Lung (tissue), 11 donors: ENCODE measurements at regions not wholly inside any gene's neighbourhood (a gene's known extent, or its start where the extent isn't known, plus 50 kb on each side); places are given as distances from the start of the nearest gene placed in this dataset.

Experiments
- ATAC-seq: fragments of 200-7000 bp; cut with Tn5 transposase; one replicate; pipeline ENCODE4 v1.9.1; 2020; ENCODE audit warnings: moderate number of reproducible peaks; ENCODE audit not compliant: insufficient read depth, low FRiP score
- DNase-seq, 3 donors: peaks; one replicate each; pipeline ENCODE4 v3.0.0-alpha.2; 2013 to 2017
- H3K27ac ChIP-seq, 2 donors: one replicate each; pipeline ENCODE4 v1.5.1; 2013; ENCODE audit warnings: mild to moderate bottlenecking in 2 of 2, moderate library complexity in 2 of 2, control low read depth in 1 of 2, inconsistent platforms in 1 of 2, low read depth in 1 of 2, low read length in 1 of 2
- H3K27me3 ChIP-seq, 3 donors: one replicate each; pipeline ENCODE4 v1.5.1; 2013; ENCODE audit warnings: low read length in 2 of 3; ENCODE audit not compliant: control insufficient read depth in 3 of 3, insufficient read depth in 3 of 3
- H3K36me3 ChIP-seq, 4 donors: one replicate each; pipeline ENCODE4 v1.5.1; 2013; ENCODE audit warnings: low read length in 4 of 4, mild to moderate bottlenecking in 1 of 4, moderate library complexity in 1 of 4; ENCODE audit not compliant: control insufficient read depth in 4 of 4, insufficient read depth in 4 of 4
- H3K4me1 ChIP-seq, 5 donors: one replicate each; pipeline ENCODE4 v1.5.1; 2013; ENCODE audit warnings: low read length in 5 of 5, mild to moderate bottlenecking in 2 of 5, moderate library complexity in 1 of 5; ENCODE audit not compliant: control insufficient read depth in 5 of 5, insufficient read depth in 5 of 5
- H3K4me3 ChIP-seq: one replicate; pipeline ENCODE4 v1.5.1; 2013; ENCODE audit warnings: mild to moderate bottlenecking, control low read depth, moderate library complexity
- H3K9ac ChIP-seq, 2 donors: one replicate each; pipeline ENCODE4 v1.5.1; 2013; ENCODE audit warnings: low read length in 2 of 2, control low read depth in 1 of 2; ENCODE audit not compliant: insufficient read depth in 1 of 2
- H3K9me3 ChIP-seq, 4 donors: one replicate each; pipeline ENCODE4 v1.5.1; 2013; ENCODE audit warnings: low read length in 3 of 4, mild to moderate bottlenecking in 1 of 4, moderate library complexity in 1 of 4; ENCODE audit not compliant: control insufficient read depth in 4 of 4, insufficient read depth in 3 of 4
- WGBS, 2 donors: extraction: QIAGEN DNeasy Blood & Tissue Kit; methylation state at CpG; one replicate each; pipeline ENCODE4 v1.1.7; 2013; 5-methylcytosine and 5-hydroxymethylcytosine counted together
- TF ChIP-seq, protein P1 (sequence below): IDR thresholded peaks from 2 replicates; pipeline ENCODE4 v1.5.1; 2012; ENCODE audit warnings: mild to moderate bottlenecking; ENCODE audit errors: control extremely low read depth, extremely low read depth
- donor health status: control.
- donor health status: control.
- donor health status: Bipolar disorder and iron deficiency.
- donor health status: healthy.
- donor health status: DM: yes; HTN: yes; CAD: no.

DNA sequence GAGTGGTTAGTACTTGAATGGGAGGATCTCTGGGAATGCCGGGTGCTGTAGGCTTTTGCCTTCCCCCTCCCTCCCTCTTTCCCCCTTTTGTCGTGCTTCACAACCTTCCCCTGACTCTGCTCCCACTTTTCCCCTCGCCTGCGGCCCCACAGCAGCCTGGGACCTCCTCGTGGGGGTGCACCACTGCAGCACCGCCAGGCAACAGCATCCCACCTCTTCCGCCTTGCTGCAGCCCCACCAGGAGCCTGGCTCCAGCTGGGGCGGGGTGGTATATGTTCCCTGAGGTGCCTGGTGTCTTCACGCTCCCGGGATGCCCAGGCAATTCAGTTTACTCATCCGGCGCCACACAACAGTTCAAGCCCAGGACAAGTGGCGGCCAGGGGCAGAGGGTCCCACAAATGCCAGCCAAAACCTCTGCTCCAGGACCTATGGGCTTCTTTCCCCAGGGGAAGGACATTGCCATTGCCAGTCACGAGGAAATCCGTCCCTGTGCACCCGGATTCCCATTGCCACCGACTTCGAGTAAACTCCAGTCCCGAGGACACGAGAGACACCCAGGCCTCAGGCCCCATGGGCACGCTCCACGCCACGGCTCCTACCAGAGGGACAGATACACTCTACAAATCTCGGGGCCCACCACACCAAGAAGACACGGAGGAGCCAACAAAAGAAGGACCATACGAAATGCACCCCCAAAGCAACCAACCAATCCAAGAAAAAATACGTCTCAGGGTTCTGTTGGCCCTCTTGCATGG is 181.7 kb downstream of the ALG10 start:
- peaks cover 0 to 6% (median 3%) of the 10 kb centered on the region in 4 donors for H3K9me3 ChIP-seq
- H3K4me1 ChIP-seq = no peaks in the 10 kb centered on the region
- no peaks in the 10 kb centered on the region for H3K36me3 ChIP-seq
- no peaks in the 10 kb centered on the region for H3K27me3 ChIP-seq
- no peak for ATAC-seq
- TF ChIP-seq, protein P1, sequence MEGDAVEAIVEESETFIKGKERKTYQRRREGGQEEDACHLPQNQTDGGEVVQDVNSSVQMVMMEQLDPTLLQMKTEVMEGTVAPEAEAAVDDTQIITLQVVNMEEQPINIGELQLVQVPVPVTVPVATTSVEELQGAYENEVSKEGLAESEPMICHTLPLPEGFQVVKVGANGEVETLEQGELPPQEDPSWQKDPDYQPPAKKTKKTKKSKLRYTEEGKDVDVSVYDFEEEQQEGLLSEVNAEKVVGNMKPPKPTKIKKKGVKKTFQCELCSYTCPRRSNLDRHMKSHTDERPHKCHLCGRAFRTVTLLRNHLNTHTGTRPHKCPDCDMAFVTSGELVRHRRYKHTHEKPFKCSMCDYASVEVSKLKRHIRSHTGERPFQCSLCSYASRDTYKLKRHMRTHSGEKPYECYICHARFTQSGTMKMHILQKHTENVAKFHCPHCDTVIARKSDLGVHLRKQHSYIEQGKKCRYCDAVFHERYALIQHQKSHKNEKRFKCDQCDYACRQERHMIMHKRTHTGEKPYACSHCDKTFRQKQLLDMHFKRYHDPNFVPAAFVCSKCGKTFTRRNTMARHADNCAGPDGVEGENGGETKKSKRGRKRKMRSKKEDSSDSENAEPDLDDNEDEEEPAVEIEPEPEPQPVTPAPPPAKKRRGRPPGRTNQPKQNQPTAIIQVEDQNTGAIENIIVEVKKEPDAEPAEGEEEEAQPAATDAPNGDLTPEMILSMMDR = no peak
- no peak overlapping the region for H3K9ac ChIP-seq
- DNase-seq = no peak
- no peak overlapping the region for H3K4me3 ChIP-seq
- 84 to 86% methylated on average over 27 of the region's 27 CpGs for WGBS, 2 donors
- no peak overlapping the region for H3K27ac ChIP-seq

- H3K27ac ChIP-seq = no peak overlapping the region
- no peaks in the 10 kb centered on the region for H3K4me1 ChIP-seq
- no peak overlapping the region for H3K4me3 ChIP-seq
- DNase-seq (no peak), ATAC-seq (no peak)
- WGBS, 2 donors = 85 to 86% methylated on average over 12 of the region's 12 CpGs
- H3K27me3 ChIP-seq = no peaks in the 10 kb centered on the region
- TF ChIP-seq, protein P1 = no peak
- peaks cover 0 to 7% (median 3%) of the 10 kb centered on the region in 4 donors for H3K9me3 ChIP-seq
- no peaks in the 10 kb centered on the region for H3K36me3 ChIP-seq
- no peak overlapping the region for H3K9ac ChIP-seq
These were observed 182.6 kb downstream of the ALG10 start for GRCh38 chr12:34204830-34205285.

- peaks cover 0 to 11% (median 3%) of the 10 kb centered on the region in 4 donors for H3K9me3 ChIP-seq
- H3K27me3 ChIP-seq = no peaks in the 10 kb centered on the region
- no peak overlapping the region for H3K27ac ChIP-seq
- H3K9ac ChIP-seq = no peak overlapping the region
- 94 to 95% methylated on average over 24 of the region's 24 CpGs for WGBS, 2 donors
- DNase-seq = no peak
- ATAC-seq = no peak
- no peaks in the 10 kb centered on the region for H3K4me1 ChIP-seq
- TF ChIP-seq, protein P1 = no peak
- H3K4me3 ChIP-seq = no peak overlapping the region
- H3K36me3 ChIP-seq = no peaks in the 10 kb centered on the region
These were observed 183.1 kb downstream of the ALG10 start for GRCh38 chr12:34205401-34205800.
